HCT116 (cell line): ENCODE measurements at regions not wholly inside any gene's neighbourhood (a gene's known extent, or its start where the extent isn't known, plus 50 kb on each side); places are given as distances from the start of the nearest gene placed in this dataset.

Source experiments
- ATAC-seq: fragments of 200-7000 bp; cut with Tn5 transposase; 2 replicates; pipeline ENCODE4 v1.9.1; 2020; ENCODE audit warnings: mild to moderate bottlenecking, moderate library complexity
- BruUV-seq: library from RNA; stranded (reverse); fragments of 400-500 nt; replicated peaks from 2 replicates; lab custom pipeline; 2021; lab: Mats Ljungman, UMichigan
- CTCF ChIA-PET: fragments of 300-600 bp; sonication (Branson Sonifier 250); formaldehyde crosslinking; loops from one replicate; lab custom pipeline; 2021; ENCODE audit warnings: antibody characterized with exemption; lab: Charles Lee
- POLR2A ChIA-PET: fragments of 300-600, 350-600 bp; sonication (Branson Sonifier 250); formaldehyde crosslinking; loops from one replicate; lab custom pipeline; 2021; ENCODE audit warnings: antibody characterized with exemption; lab: Charles Lee
- RAD21 ChIA-PET, 2 experiments: fragments of 300-600 bp; sonication (Branson Sonifier 250); formaldehyde crosslinking; loops; one replicate each; lab custom pipeline; 2023; ENCODE audit warnings: low total read pairs in 2 of 2; ENCODE audit not compliant: uncharacterized antibody in 2 of 2, unreplicated experiment in 2 of 2, low non-redundant PET in 1 of 2; lab: Charles Lee
- DNase-seq: peaks from one replicate; pipeline ENCODE4 v3.0.0-alpha.2; 2010; ENCODE audit warnings: low read depth, low spot score
- H2AFZ ChIP-seq: fragments of 200-600 bp; shearing (Covaris generic), sonication (generic); 2 replicates; pipeline ENCODE4 v1.6.1; 2017; ENCODE audit warnings: low read depth, mixed run types, mixed read lengths, antibody characterized with exemption, low read length; ENCODE audit not compliant: poor library complexity, severe bottlenecking
- H3K27ac ChIP-seq: 2 replicates; pipeline ENCODE4 v1.5.1; 2012; ENCODE audit warnings: low read depth, low read length
- H3K27me3 ChIP-seq: fragments of 200-600 bp; sonication (generic); 2 replicates; pipeline ENCODE4 v1.6.1; 2016; ENCODE audit warnings: mixed run types, low read length, mixed read lengths; ENCODE audit not compliant: insufficient read depth
- H3K36me3 ChIP-seq, 2 experiments: fragments of 200-500 bp in 1 of 2; fragments of 200-600 bp in 1 of 2; sonication (Bioruptor generic) in 1 of 2; sonication (generic) in 1 of 2; 2 replicates each; pipeline versions ENCODE4 v1.5.1 to v1.6.1; 2014 to 2016; ENCODE audit warnings: low read length in 2 of 2, inconsistent platforms in 1 of 2, mixed read lengths in 1 of 2, mixed run types in 1 of 2; ENCODE audit not compliant: insufficient read depth in 2 of 2, control insufficient read depth in 1 of 2
- H3K4me1 ChIP-seq, 2 experiments: fragments of 200-600 bp in 1 of 2; sonication (generic) in 1 of 2; 2 replicates each; pipeline versions ENCODE4 v1.5.1 to v1.6.1; 2012 to 2017; ENCODE audit warnings: low read length in 2 of 2, inconsistent platforms in 1 of 2, mild to moderate bottlenecking in 1 of 2, mixed read lengths in 1 of 2, mixed run types in 1 of 2, moderate library complexity in 1 of 2; ENCODE audit not compliant: insufficient read depth in 2 of 2, control insufficient read depth in 1 of 2
- H3K4me2 ChIP-seq: fragments of 200-600 bp; sonication (generic); 2 replicates; pipeline ENCODE4 v1.6.1; 2017; ENCODE audit warnings: mixed run types, low read length, mixed read lengths
- H3K4me3 ChIP-seq, 2 experiments: fragments of 200-600 bp in 1 of 2; sonication (generic) in 1 of 2; replicated peaks in 1 of 2; 2 replicates each; pipeline ENCODE4 v1.5.1; 2011 to 2016; ENCODE audit warnings: low read length in 2 of 2, control low read depth in 1 of 2, low read depth in 1 of 2, mild to moderate bottlenecking in 1 of 2, mixed read lengths in 1 of 2, mixed run types in 1 of 2
- H3K79me2 ChIP-seq: fragments of 200-600 bp; sonication (generic); 2 replicates; pipeline ENCODE4 v1.6.1; 2017; ENCODE audit warnings: mild to moderate bottlenecking, mixed run types, low read length, moderate library complexity, mixed read lengths; ENCODE audit not compliant: insufficient read depth
- H3K9ac ChIP-seq: fragments of 200-600 bp; sonication (generic); 2 replicates; pipeline ENCODE4 v1.6.1; 2016; ENCODE audit warnings: low read length, mixed read lengths
- H3K9me2 ChIP-seq: fragments of 200-600 bp; sonication (generic), shearing (Covaris generic); 2 replicates; pipeline ENCODE4 v1.6.1; 2017; ENCODE audit warnings: mixed run types, mild to moderate bottlenecking, moderate library complexity; ENCODE audit not compliant: insufficient read depth
- H3K9me3 ChIP-seq, 2 experiments: fragments of 200-500 bp in 1 of 2; fragments of 200-600 bp in 1 of 2; sonication (Bioruptor generic) in 1 of 2; sonication (generic) in 1 of 2; 2 replicates each; pipeline ENCODE4 v1.6.1; 2014 to 2017; ENCODE audit warnings: low read length in 2 of 2, mixed read lengths in 2 of 2, inconsistent platforms in 1 of 2, low read depth in 1 of 2, mild to moderate bottlenecking in 1 of 2, mixed run types in 1 of 2, moderate library complexity in 1 of 2; ENCODE audit not compliant: control insufficient read depth in 1 of 2, insufficient read depth in 1 of 2
- H4K20me1 ChIP-seq: fragments of 200-600 bp; sonication (generic), shearing (Covaris generic); 2 replicates; pipeline ENCODE4 v1.6.1; 2017; ENCODE audit warnings: mixed run types, mild to moderate bottlenecking, moderate library complexity; ENCODE audit not compliant: insufficient read depth
- ATF3 ChIP-seq: IDR thresholded peaks from 2 replicates; pipeline ENCODE4 v1.6.1; 2012
- FOSL1 ChIP-seq: IDR thresholded peaks from 2 replicates; pipeline ENCODE4 v1.6.1; 2012; ENCODE audit warnings: low read depth
- JUND ChIP-seq: IDR thresholded peaks from 2 replicates; pipeline ENCODE4 v1.6.1; 2012
- REST ChIP-seq: IDR thresholded peaks from 2 replicates; pipeline ENCODE4 v1.6.1; 2012; ENCODE audit warnings: low read depth
- intact Hi-C: fragments of 100-400 bp; cut with micrococcal nuclease; formaldehyde crosslinking; loops from 2 replicates; pipeline ENCODE4 v1.10.0; 2022
- TF ChIP-seq, protein P1 (sequence below): IDR thresholded peaks from 2 replicates; pipeline ENCODE4 v1.6.1; 2012
- TF ChIP-seq, protein P2 (sequence below): IDR thresholded peaks from 2 replicates; pipeline ENCODE4 v1.6.1; 2011; ENCODE audit warnings: mild to moderate bottlenecking, low read length, moderate library complexity; ENCODE audit not compliant: insufficient replicate concordance; ENCODE audit errors: extremely low read depth

GRCh38 chr1:96072021-96072420 lies 649.6 kb upstream of the PTBP2 start:
- 0 out of 2 replicates have a peak, but pooled peaks cover 4% of the 10 kb centered on the region for H3K9me2 ChIP-seq
- DNase-seq (no peak), ATAC-seq (no peak)
- no peaks in the 10 kb centered on the region for H3K9me3 ChIP-seq
- intact Hi-C loops = no loop called here
- no peak overlapping the region for H3K4me3 ChIP-seq
- no peak overlapping the region for H3K4me2 ChIP-seq
- TF ChIP-seq, protein P1, sequence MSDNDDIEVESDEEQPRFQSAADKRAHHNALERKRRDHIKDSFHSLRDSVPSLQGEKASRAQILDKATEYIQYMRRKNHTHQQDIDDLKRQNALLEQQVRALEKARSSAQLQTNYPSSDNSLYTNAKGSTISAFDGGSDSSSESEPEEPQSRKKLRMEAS = no peak
- no peak for TF ChIP-seq REST
- TF ChIP-seq FOSL1 = no peak
- TF ChIP-seq ATF3 = no peak
- CTCF ChIA-PET = no interaction called here
- H3K36me3 ChIP-seq = no peaks in the 10 kb centered on the region
- H3K27ac ChIP-seq = no peak overlapping the region
- RAD21 ChIA-PET = no interaction called here
- H4K20me1 ChIP-seq = no peaks in the 10 kb centered on the region
- H3K79me2 ChIP-seq = no peaks in the 10 kb centered on the region
- POLR2A ChIA-PET = interaction anchor here (0.6 kb wide), 1 partner anchor 651 kb away, joined by 4 read pairs; no protein-coding TSS in a partner anchor
- H2AFZ ChIP-seq = no peak overlapping the region
- no peaks in the 10 kb centered on the region for H3K27me3 ChIP-seq
- H3K9ac ChIP-seq = no peak overlapping the region
- no TSS peak for BruUV-seq
- H3K4me1 ChIP-seq = no peaks in the 10 kb centered on the region

DNA sequence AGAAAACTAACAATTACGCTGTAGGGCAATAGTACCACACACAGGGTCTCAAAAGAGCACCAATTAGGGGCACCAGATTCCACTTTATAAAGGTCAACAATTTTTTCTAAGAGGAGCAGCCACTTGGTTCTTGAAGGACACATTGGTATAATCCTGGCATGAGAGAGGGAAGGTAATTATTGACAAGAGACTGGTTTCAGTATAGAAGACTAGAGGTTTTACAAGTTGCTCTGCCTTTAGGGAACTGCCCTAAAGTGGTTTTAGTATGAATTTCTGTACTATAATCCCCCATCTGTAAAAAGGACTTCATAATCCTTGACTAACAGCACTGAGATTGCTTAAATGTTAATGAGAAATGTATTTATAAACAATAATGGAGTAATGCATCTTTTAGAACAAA lies 648.5 kb upstream of the PTBP2 start:
- ChIA-PET RAD21 (no interaction called here), POLR2A (no interaction called here), CTCF (no interaction called here)
- H3K27me3 ChIP-seq = no peaks in the 10 kb centered on the region
- H3K36me3 ChIP-seq = no peaks in the 10 kb centered on the region
- H3K9me3 ChIP-seq = no peaks in the 10 kb centered on the region
- H3K9ac ChIP-seq = no peak overlapping the region
- ATAC-seq = no peak
- no peaks in the 10 kb centered on the region for H3K4me1 ChIP-seq
- no peak for TF ChIP-seq JUND
- TF ChIP-seq, protein P2, sequence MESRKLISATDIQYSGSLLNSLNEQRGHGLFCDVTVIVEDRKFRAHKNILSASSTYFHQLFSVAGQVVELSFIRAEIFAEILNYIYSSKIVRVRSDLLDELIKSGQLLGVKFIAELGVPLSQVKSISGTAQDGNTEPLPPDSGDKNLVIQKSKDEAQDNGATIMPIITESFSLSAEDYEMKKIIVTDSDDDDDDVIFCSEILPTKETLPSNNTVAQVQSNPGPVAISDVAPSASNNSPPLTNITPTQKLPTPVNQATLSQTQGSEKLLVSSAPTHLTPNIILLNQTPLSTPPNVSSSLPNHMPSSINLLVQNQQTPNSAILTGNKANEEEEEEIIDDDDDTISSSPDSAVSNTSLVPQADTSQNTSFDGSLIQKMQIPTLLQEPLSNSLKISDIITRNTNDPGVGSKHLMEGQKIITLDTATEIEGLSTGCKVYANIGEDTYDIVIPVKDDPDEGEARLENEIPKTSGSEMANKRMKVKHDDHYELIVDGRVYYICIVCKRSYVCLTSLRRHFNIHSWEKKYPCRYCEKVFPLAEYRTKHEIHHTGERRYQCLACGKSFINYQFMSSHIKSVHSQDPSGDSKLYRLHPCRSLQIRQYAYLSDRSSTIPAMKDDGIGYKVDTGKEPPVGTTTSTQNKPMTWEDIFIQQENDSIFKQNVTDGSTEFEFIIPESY = no peak
- H3K79me2 ChIP-seq = no peaks in the 10 kb centered on the region
- H4K20me1 ChIP-seq = no peaks in the 10 kb centered on the region
- no TSS peak for BruUV-seq
- no peak overlapping the region for H3K4me3 ChIP-seq
- H3K4me2 ChIP-seq = no peak overlapping the region
- H2AFZ ChIP-seq = no peak overlapping the region
- H3K9me2 ChIP-seq = 0 out of 2 replicates have a peak, but pooled peaks cover 4% of the 10 kb centered on the region
- DNase-seq = no peak
- H3K27ac ChIP-seq = no peak overlapping the region
- intact Hi-C loops = no loop called here
